ENCODE measurements at regions not wholly inside any gene's neighbourhood (a gene's known extent, or its start where the extent isn't known, plus 50 kb on each side); places are given as distances from the start of the nearest gene placed in this dataset.

DNA sequence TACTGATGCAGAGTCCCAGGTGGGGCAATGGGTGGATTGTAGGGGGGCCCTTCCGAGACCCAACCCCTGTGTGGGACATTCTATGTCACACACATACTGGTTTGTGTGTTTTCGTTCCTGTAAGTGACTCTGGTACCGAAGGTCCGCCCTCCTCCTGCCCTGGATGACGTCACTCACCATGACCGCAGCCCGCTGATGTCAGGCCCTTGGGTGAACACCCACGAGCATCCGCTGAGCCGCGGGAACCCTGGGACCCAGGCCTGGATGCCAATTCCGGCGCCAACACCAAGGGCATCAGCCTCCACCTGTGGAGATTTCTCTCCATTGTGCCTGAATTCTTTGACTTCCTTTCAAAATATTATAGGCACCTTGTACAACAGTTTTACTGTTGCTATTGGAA lies 184.3 kb downstream of the MTRR start:
- no peak for TF ChIP-seq POLR2A (IDR thresholded peaks at IDR 0.05)
- TF ChIP-seq, protein P1, sequence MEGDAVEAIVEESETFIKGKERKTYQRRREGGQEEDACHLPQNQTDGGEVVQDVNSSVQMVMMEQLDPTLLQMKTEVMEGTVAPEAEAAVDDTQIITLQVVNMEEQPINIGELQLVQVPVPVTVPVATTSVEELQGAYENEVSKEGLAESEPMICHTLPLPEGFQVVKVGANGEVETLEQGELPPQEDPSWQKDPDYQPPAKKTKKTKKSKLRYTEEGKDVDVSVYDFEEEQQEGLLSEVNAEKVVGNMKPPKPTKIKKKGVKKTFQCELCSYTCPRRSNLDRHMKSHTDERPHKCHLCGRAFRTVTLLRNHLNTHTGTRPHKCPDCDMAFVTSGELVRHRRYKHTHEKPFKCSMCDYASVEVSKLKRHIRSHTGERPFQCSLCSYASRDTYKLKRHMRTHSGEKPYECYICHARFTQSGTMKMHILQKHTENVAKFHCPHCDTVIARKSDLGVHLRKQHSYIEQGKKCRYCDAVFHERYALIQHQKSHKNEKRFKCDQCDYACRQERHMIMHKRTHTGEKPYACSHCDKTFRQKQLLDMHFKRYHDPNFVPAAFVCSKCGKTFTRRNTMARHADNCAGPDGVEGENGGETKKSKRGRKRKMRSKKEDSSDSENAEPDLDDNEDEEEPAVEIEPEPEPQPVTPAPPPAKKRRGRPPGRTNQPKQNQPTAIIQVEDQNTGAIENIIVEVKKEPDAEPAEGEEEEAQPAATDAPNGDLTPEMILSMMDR (IDR thresholded peaks at IDR 0.05) = no peak
- no peak for TF ChIP-seq POLR2AphosphoS5 (IDR thresholded peaks at IDR 0.05)
